Gastroesophageal sphincter (tissue), 4 donors: ENCODE measurements at regions not wholly inside any gene's neighbourhood (a gene's known extent, or its start where the extent isn't known, plus 50 kb on each side); places are given as distances from the start of the nearest gene placed in this dataset.
A peak's percentile ranks its signal among the peaks of the same experiment; 100 is the strongest.
"Not testable (repeated sequence)": the region's sequence is repeated elsewhere in the genome, so short reads cannot be mapped to it uniquely, and the experiment has no call there.

Source experiments
- ATAC-seq: fragments of 150-250 bp; one replicate; pipeline ENCODE4 v1.9.1; 2016; ENCODE audit warnings: mild to moderate bottlenecking, moderate library complexity
- H3K27ac ChIP-seq, 4 donors: fragments of 200-600 bp; sonication (generic) in 3 of 4; 1 replicate in 3 of 4; 2 replicates in 1 of 4; pipeline ENCODE4 v1.5.1; 2016 to 2019
- H3K27me3 ChIP-seq: fragments of 200-600 bp; sonication (generic); one replicate; pipeline ENCODE4 v1.5.1; 2019
- H3K36me3 ChIP-seq, 2 donors: fragments of 200-600 bp; sonication (generic); one replicate each; pipeline ENCODE4 v1.5.1; 2019; ENCODE audit warnings: control low read depth in 1 of 2
- H3K4me1 ChIP-seq, 3 donors: fragments of 200-600 bp; sonication (generic); 1 replicate in 2 of 3; 2 replicates in 1 of 3; pipeline ENCODE4 v1.5.1; 2016 to 2019; ENCODE audit warnings: control low read depth in 2 of 3
- H3K4me3 ChIP-seq, 2 donors: fragments of 200-600 bp; sonication (generic); one replicate each; pipeline ENCODE4 v1.5.1; 2019; ENCODE audit warnings: mild to moderate bottlenecking in 1 of 2, moderate library complexity in 1 of 2
- H3K9me3 ChIP-seq, 3 donors: fragments of 200-600 bp; sonication (generic); one replicate each; pipeline ENCODE4 v1.5.1; 2017 to 2019; ENCODE audit warnings: control low read depth in 2 of 3
- CTCF ChIP-seq, 4 experiments: fragments of 200-600 bp in 2 of 4; fragments of 450-650 bp in 2 of 4; sonication (generic) in 1 of 4; IDR thresholded peaks; one replicate each; pipeline ENCODE4 v1.5.1; 2017 to 2019; ENCODE audit warnings: antibody characterized with exemption in 4 of 4, mild to moderate bottlenecking in 2 of 4, moderate library complexity in 2 of 4
- EP300 ChIP-seq: sonication (generic); formaldehyde crosslinking; IDR thresholded peaks from one replicate; pipeline ENCODE4 v1.6.1; 2017; ENCODE audit warnings: antibody characterized with exemption, mild to moderate bottlenecking
- POLR2A ChIP-seq, 2 donors: fragments of 450-650 bp; IDR thresholded peaks; one replicate each; pipeline ENCODE4 v1.6.1; 2017; ENCODE audit warnings: antibody characterized with exemption in 2 of 2, mild to moderate bottlenecking in 2 of 2, moderate library complexity in 1 of 2
- POLR2AphosphoS5 ChIP-seq: sonication (generic); formaldehyde crosslinking; IDR thresholded peaks from one replicate; pipeline ENCODE4 v1.6.1; 2017; ENCODE audit warnings: antibody characterized with exemption
- WGBS, 2 donors: methylation state at CpG; one replicate each; pipeline ENCODE4 v1.1.5; 2018; ENCODE audit warnings: low coverage in 1 of 2; 5-methylcytosine and 5-hydroxymethylcytosine counted together

- no peak overlapping the region for H3K27ac ChIP-seq
- no peaks in the 10 kb centered on the region for H3K36me3 ChIP-seq
- H3K4me3 ChIP-seq, result no peak overlapping the region
- H3K9me3 ChIP-seq, result peaks cover 0 to 9% (median 0%) of the 10 kb centered on the region in 3 donors
- 53 to 100% methylated on average over 1 to 3 of the region's 14 CpGs for WGBS, 2 donors
- TF ChIP-seq CTCF (IDR thresholded peaks at IDR 0.05), result peak in 1 of 4 experiments; percentile 12
- TF ChIP-seq EP300, result no peak
- TF ChIP-seq POLR2AphosphoS5, result no peak
- no peaks in the 10 kb centered on the region for H3K27me3 ChIP-seq
- no peak for ATAC-seq
- H3K4me1 ChIP-seq, result no peaks in the 10 kb centered on the region
Observed at GRCh38 chr4:57303012-57303751, 193.0 kb upstream of the IGFBP7 start.

DNA sequence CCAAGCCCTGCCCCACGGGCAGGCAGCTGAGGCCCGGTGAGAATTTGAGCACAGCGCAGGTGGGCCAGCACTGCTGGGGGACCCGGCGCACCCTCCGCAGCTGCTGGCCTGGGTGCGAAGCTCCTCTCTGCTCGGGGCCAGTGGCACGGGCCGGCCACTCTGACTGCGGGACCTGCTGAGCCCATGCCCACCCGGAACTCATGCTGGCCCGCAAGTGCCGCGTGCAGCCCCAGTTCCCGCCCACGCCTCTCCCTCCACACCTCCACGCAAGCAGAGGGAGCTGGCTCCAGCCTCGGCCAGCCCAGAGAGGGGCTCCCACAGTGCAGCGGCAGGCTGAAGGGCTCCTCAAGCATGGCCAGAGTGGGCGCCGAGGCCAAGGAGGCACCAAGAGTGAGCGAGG, 190.1 kb upstream of the IGFBP7 start:
- ATAC-seq, H3K27ac ChIP-seq, H3K36me3 ChIP-seq, H3K4me3 ChIP-seq, H3K9me3 ChIP-seq, H3K4me1 ChIP-seq, H3K27me3 ChIP-seq: not testable (repeated sequence)
- no CpG with 5 or more reads among the region's 23 CpGs for WGBS, 2 donors

GRCh38 chr4:57291911-57292310, 181.7 kb upstream of the IGFBP7 start:
- H3K27me3 ChIP-seq, result no peaks in the 10 kb centered on the region
- H3K36me3 ChIP-seq, result no peaks in the 10 kb centered on the region
- no peak for TF ChIP-seq POLR2AphosphoS5
- 31 to 32% methylated on average over 3 of the region's 3 CpGs for WGBS, 2 donors
- no peak overlapping the region for H3K27ac ChIP-seq
- no peaks in the 10 kb centered on the region for H3K9me3 ChIP-seq
- no peak overlapping the region for H3K4me3 ChIP-seq
- H3K4me1 ChIP-seq, result no peaks in the 10 kb centered on the region
- ATAC-seq, result no peak

DNA sequence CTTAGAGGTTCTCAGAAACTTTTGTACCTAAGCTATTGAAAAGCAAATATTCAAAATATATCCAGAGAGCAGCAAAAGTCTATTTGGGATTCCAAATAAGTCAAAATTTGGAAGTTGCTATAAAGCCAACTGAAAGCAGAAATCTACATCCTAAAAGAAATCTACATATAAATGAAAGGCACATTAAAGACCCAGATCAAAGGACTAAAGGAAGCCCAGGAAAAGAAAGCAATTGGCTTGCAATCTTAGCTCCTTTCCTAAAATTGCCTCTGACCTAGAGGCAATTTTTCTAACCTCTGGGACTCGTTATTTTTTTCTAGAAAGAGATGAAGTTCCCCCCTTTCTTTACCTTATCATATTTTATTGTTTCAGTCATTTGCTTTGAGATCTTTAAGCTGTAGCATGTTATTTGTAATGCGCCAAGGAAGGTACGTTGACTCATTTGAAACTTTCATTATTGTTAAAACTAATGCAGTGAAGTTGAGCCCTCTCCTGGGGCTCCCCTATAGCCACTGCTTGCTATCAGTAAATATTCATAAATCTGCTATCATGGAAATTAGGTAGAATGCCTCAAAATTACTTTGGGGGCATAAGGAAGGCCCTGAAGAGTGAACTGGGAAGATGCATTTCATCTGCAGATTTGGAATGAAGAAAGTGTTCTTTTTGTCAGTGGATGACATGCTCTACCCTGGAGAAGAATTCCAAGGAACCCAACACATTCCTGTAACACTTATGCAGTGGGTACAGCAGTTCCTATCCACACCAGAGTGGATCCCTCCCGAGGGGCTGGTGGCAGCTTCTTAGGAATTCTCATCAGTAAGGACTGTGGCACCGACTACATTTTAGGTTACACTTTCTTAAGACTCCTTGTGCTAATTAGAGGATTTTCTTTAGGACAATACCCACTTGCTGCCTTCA, 177.8 kb upstream of the IGFBP7 start:
- no peaks in the 10 kb centered on the region for H3K27me3 ChIP-seq
- 63 to 75% methylated on average over 3 to 5 of the region's 5 CpGs for WGBS, 2 donors
- H3K9me3 ChIP-seq, result no peaks in the 10 kb centered on the region
- no peaks in the 10 kb centered on the region for H3K36me3 ChIP-seq
- no peak for ATAC-seq
- TF ChIP-seq POLR2A (IDR thresholded peaks at IDR 0.05) (no peak), CTCF (IDR thresholded peaks at IDR 0.05) (no peak), POLR2AphosphoS5 (no peak), EP300 (no peak)
- H3K4me1 ChIP-seq, result no peaks in the 10 kb centered on the region
- no peak overlapping the region for H3K4me3 ChIP-seq
- H3K27ac ChIP-seq, result no peak overlapping the region

- Histone ChIP-seq H3K9me3 (no peaks in the 10 kb centered on the region), H3K27ac (no peak overlapping the region), H3K4me3 (no peak overlapping the region), H3K36me3 (no peaks in the 10 kb centered on the region), H3K4me1 (no peaks in the 10 kb centered on the region), H3K27me3 (no peaks in the 10 kb centered on the region)
- 89% methylated on average over 1 of the region's 1 CpG; no CpG with 5 or more reads in 1 of the 2 donors for WGBS, 2 donors
- no peak for ATAC-seq
- TF ChIP-seq POLR2A (IDR thresholded peaks at IDR 0.05), result no peak
- no peak for TF ChIP-seq CTCF (IDR thresholded peaks at IDR 0.05)
Observed at GRCh38 chr4:57282933-57283310, 172.7 kb upstream of the IGFBP7 start.

GRCh38 chr4:57280481-57280880, 170.3 kb upstream of the IGFBP7 start:
- Histone ChIP-seq H3K36me3 (no peaks in the 10 kb centered on the region), H3K4me3 (no peak overlapping the region), H3K27me3 (no peaks in the 10 kb centered on the region), H3K4me1 (no peaks in the 10 kb centered on the region), H3K27ac (no peak overlapping the region), H3K9me3 (no peaks in the 10 kb centered on the region)
- TF ChIP-seq POLR2AphosphoS5 (no peak), POLR2A (IDR thresholded peaks at IDR 0.05) (no peak), CTCF (IDR thresholded peaks at IDR 0.05) (no peak), EP300 (no peak)
- WGBS, 2 donors, result 75 to 85% methylated on average over 2 of the region's 2 CpGs
- no peak for ATAC-seq
